ENCODE measurements at regions not wholly inside any gene's neighbourhood (a gene's known extent, or its start where the extent isn't known, plus 50 kb on each side); places are given as distances from the start of the nearest gene placed in this dataset.
A peak's percentile ranks its signal among the peaks of the same experiment; 100 is the strongest.

DNA sequence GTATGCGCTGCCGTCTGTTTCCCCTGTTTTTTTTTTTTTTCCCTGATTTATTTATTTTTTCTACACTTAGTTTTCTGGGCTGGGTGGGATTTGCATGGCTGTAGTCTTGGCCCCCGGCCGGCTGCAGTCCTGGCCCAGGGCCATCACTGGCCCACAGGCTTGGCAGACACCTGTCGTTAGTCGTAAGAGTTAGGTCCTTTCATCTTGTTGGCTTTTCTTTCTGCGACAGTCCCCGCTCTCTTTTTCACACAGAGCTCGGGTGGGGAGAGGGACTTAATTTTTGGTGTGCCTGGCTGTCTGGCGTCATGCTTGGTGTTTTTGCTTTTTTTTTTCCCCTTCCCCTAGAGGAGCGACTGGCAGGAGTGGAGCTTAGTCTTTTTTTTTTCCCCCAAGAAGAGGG, 183.4 kb downstream of the KLF13 start:
- Histone ChIP-seq H4K20me1 (ENCODE audit: insufficient read depth, low read length) (no peaks in the 10 kb centered on the region), H2AFZ (ENCODE audit: low read depth, low read length) (no peak overlapping the region), H3K36me3 (replicated peaks; ENCODE audit: low read depth, low read length) (no peaks in the 10 kb centered on the region), H3K9me3 (ENCODE audit: insufficient read depth, low read length) (no peaks in the 10 kb centered on the region), H3K9ac (ENCODE audit: low read length) (no peak overlapping the region), H3K4me1 (ENCODE audit: low read length) (peaks cover 10% of the 10 kb centered on the region), H3K27ac (ENCODE audit: low read length) (no peak overlapping the region), H3K27me3 (ENCODE audit: low read depth, low read length) (no peaks in the 10 kb centered on the region), H3K4me3 (ENCODE audit: low read length) (no peak overlapping the region), H3K4me2 (ENCODE audit: low read length) (no peak overlapping the region), H3K79me2 (ENCODE audit: low read length) (no peaks in the 10 kb centered on the region)
- TF ChIP-seq, protein P1, sequence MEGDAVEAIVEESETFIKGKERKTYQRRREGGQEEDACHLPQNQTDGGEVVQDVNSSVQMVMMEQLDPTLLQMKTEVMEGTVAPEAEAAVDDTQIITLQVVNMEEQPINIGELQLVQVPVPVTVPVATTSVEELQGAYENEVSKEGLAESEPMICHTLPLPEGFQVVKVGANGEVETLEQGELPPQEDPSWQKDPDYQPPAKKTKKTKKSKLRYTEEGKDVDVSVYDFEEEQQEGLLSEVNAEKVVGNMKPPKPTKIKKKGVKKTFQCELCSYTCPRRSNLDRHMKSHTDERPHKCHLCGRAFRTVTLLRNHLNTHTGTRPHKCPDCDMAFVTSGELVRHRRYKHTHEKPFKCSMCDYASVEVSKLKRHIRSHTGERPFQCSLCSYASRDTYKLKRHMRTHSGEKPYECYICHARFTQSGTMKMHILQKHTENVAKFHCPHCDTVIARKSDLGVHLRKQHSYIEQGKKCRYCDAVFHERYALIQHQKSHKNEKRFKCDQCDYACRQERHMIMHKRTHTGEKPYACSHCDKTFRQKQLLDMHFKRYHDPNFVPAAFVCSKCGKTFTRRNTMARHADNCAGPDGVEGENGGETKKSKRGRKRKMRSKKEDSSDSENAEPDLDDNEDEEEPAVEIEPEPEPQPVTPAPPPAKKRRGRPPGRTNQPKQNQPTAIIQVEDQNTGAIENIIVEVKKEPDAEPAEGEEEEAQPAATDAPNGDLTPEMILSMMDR (IDR thresholded peaks at IDR 0.05; ENCODE audit: low read depth, low read length) = no peak
- TF ChIP-seq EZH2phosphoT487 (IDR thresholded peaks at IDR 0.05; ENCODE audit: low read depth) = no peak

DNA sequence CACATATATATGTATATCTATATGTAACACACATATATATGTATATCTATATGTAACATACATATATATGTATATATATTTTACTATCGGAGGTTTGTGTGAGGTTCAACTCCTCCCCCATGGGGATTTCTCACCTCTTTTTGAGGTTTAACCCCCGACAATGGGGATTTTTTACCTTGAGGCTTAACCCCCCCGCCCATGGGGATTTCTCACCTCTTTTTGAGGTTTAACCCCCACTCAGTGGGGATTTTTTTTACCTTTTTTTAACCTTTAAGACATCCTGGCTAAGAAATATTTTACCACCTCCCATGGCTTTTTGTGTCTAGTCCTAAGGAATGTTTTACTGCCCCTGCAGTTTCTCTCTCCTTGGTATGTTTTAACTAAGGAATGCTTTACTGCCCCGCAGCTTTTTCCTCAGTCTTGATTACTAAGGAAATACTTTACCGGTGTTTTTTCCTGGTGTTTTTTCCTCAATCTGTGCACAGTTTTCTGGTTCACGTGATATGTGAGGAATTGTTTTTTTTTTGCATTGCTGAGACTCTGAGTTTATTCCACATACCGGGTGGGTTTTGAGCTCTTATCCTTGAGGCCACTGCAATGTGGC, 185.2 kb downstream of the KLF13 start:
- no peaks in the 10 kb centered on the region for H3K36me3 ChIP-seq (replicated peaks; ENCODE audit: low read depth, low read length)
- H3K9ac ChIP-seq (ENCODE audit: low read length) = no peak overlapping the region
- H3K27me3 ChIP-seq (ENCODE audit: low read depth, low read length) = no peaks in the 10 kb centered on the region
- H3K4me1 ChIP-seq (ENCODE audit: low read length) = peaks cover 10% of the 10 kb centered on the region
- peak overlapping the region; percentile 41 for H3K4me2 ChIP-seq (ENCODE audit: low read length)
- no peak overlapping the region for H3K4me3 ChIP-seq (ENCODE audit: low read length)
- H3K79me2 ChIP-seq (ENCODE audit: low read length) = no peaks in the 10 kb centered on the region
- no peak overlapping the region for H2AFZ ChIP-seq (ENCODE audit: low read depth, low read length)
- TF ChIP-seq, protein P1 (IDR thresholded peaks at IDR 0.05; ENCODE audit: low read depth, low read length) = no peak
- TF ChIP-seq EZH2phosphoT487 (IDR thresholded peaks at IDR 0.05; ENCODE audit: low read depth) = no peak
- H3K27ac ChIP-seq (ENCODE audit: low read length) = no peak overlapping the region
- H3K9me3 ChIP-seq (ENCODE audit: insufficient read depth, low read length) = no peaks in the 10 kb centered on the region
- no peaks in the 10 kb centered on the region for H4K20me1 ChIP-seq (ENCODE audit: insufficient read depth, low read length)

DNA sequence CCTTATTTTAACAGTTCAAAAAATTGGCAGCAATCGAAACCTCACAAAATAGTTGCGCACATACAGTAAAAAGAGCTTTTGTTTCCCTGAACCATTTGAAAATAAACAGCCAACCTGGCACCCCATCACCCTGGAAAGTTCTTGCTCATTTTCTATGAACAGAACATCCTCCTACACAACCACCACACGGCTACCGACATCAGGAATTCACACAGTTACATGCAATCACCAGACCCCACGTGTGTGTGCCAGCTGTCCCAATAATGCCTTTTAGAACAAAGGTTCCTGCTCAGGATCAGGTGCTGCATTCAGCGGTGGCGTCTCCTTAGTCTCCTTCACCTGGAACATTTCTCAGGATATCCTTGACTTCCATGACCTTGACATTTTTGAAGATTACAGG, 186.5 kb downstream of the KLF13 start:
- no peaks in the 10 kb centered on the region for H3K79me2 ChIP-seq (ENCODE audit: low read length)
- no peak overlapping the region for H3K4me3 ChIP-seq (ENCODE audit: low read length)
- H3K9ac ChIP-seq (ENCODE audit: low read length) = no peak overlapping the region
- no peaks in the 10 kb centered on the region for H3K36me3 ChIP-seq (replicated peaks; ENCODE audit: low read depth, low read length)
- TF ChIP-seq, protein P1 (IDR thresholded peaks at IDR 0.05; ENCODE audit: low read depth, low read length) = no peak
- no peak for TF ChIP-seq EZH2phosphoT487 (IDR thresholded peaks at IDR 0.05; ENCODE audit: low read depth)
- H3K4me1 ChIP-seq (ENCODE audit: low read length) = peaks cover 10% of the 10 kb centered on the region
- H3K27me3 ChIP-seq (ENCODE audit: low read depth, low read length) = no peaks in the 10 kb centered on the region
- no peak overlapping the region for H2AFZ ChIP-seq (ENCODE audit: low read depth, low read length)
- H3K9me3 ChIP-seq (ENCODE audit: insufficient read depth, low read length) = no peaks in the 10 kb centered on the region
- no peak overlapping the region for H3K27ac ChIP-seq (ENCODE audit: low read length)
- H3K4me2 ChIP-seq (ENCODE audit: low read length) = no peak overlapping the region
- H4K20me1 ChIP-seq (ENCODE audit: insufficient read depth, low read length) = no peaks in the 10 kb centered on the region

DNA sequence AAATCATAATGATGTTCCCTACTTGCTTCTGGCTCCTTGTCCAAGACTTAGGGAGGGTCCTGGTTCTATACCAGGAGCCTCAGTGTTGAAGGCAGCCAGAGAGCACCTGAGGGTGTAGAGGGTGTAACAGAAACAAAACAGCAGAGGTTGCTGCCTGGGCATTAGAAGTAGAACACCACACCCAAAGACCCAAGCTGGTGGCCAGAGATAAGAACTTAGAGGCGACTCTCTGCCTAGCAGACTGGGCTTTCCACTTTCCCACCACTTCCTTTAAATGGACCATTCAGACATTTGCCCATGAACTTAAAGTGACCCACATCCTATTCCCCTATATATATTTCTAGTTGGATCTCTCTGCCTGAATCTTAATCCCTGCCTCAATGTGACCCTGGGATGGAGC, 189.8 kb downstream of the KLF13 start:
- Histone ChIP-seq H3K27me3 (ENCODE audit: low read depth, low read length) (no peaks in the 10 kb centered on the region), H3K9ac (ENCODE audit: low read length) (no peak overlapping the region), H4K20me1 (ENCODE audit: insufficient read depth, low read length) (no peaks in the 10 kb centered on the region), H3K27ac (ENCODE audit: low read length) (no peak overlapping the region), H3K4me1 (ENCODE audit: low read length) (peaks cover 10% of the 10 kb centered on the region), H3K9me3 (ENCODE audit: insufficient read depth, low read length) (no peaks in the 10 kb centered on the region), H3K36me3 (replicated peaks; ENCODE audit: low read depth, low read length) (no peaks in the 10 kb centered on the region), H3K4me2 (ENCODE audit: low read length) (no peak overlapping the region), H3K4me3 (ENCODE audit: low read length) (no peak overlapping the region), H3K79me2 (ENCODE audit: low read length) (no peaks in the 10 kb centered on the region), H2AFZ (ENCODE audit: low read depth, low read length) (no peak overlapping the region)
- no peak for TF ChIP-seq EZH2phosphoT487 (IDR thresholded peaks at IDR 0.05; ENCODE audit: low read depth)
- TF ChIP-seq, protein P1 (IDR thresholded peaks at IDR 0.05; ENCODE audit: low read depth, low read length) = no peak
